ENCODE measurements at regions not wholly inside any gene's neighbourhood (a gene's known extent, or its start where the extent isn't known, plus 50 kb on each side); places are given as distances from the start of the nearest gene placed in this dataset.

- Histone ChIP-seq H3K79me2 (replicated peaks; ENCODE audit: insufficient read depth, low read length) (no peaks in the 10 kb centered on the region), H3K4me3 (ENCODE audit: low read length) (no peak overlapping the region), H3K27ac (ENCODE audit: low read length) (no peak overlapping the region), H2AFZ (ENCODE audit: low read depth, low read length) (no peak overlapping the region), H3K4me2 (ENCODE audit: low read length) (no peak overlapping the region), H4K20me1 (ENCODE audit: insufficient read depth) (no peaks in the 10 kb centered on the region), H3K27me3 (ENCODE audit: insufficient read depth, low read depth, low read length) (no peaks in the 10 kb centered on the region), H3K36me3 (ENCODE audit: insufficient read depth, low read length) (no peaks in the 10 kb centered on the region), H3K9me3 (ENCODE audit: low read length) (no peaks in the 10 kb centered on the region), H3F3A (ENCODE audit: insufficient read depth, low read length, poor library complexity, severe bottlenecking) (no peaks in the 10 kb centered on the region), H3K9me2 (ENCODE audit: insufficient read depth, low read length) (no peaks in the 10 kb centered on the region), H3K9ac (ENCODE audit: low read length) (no peak overlapping the region)
- TF ChIP-seq, protein P1, sequence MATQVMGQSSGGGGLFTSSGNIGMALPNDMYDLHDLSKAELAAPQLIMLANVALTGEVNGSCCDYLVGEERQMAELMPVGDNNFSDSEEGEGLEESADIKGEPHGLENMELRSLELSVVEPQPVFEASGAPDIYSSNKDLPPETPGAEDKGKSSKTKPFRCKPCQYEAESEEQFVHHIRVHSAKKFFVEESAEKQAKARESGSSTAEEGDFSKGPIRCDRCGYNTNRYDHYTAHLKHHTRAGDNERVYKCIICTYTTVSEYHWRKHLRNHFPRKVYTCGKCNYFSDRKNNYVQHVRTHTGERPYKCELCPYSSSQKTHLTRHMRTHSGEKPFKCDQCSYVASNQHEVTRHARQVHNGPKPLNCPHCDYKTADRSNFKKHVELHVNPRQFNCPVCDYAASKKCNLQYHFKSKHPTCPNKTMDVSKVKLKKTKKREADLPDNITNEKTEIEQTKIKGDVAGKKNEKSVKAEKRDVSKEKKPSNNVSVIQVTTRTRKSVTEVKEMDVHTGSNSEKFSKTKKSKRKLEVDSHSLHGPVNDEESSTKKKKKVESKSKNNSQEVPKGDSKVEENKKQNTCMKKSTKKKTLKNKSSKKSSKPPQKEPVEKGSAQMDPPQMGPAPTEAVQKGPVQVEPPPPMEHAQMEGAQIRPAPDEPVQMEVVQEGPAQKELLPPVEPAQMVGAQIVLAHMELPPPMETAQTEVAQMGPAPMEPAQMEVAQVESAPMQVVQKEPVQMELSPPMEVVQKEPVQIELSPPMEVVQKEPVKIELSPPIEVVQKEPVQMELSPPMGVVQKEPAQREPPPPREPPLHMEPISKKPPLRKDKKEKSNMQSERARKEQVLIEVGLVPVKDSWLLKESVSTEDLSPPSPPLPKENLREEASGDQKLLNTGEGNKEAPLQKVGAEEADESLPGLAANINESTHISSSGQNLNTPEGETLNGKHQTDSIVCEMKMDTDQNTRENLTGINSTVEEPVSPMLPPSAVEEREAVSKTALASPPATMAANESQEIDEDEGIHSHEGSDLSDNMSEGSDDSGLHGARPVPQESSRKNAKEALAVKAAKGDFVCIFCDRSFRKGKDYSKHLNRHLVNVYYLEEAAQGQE (IDR thresholded peaks at IDR 0.05; ENCODE audit: borderline replicate concordance) = no peak
- TF ChIP-seq TAF1 (IDR thresholded peaks at IDR 0.05; ENCODE audit: low read depth) (no peak), RAD21 (conservative IDR thresholded peaks at IDR 0.05) (no peak), POLR2AphosphoS5 (IDR thresholded peaks at IDR 0.05) (no peak)
These were observed 930.1 kb upstream of the MAN1A1 start for GRCh38 chr6:120279466-120280167.

GRCh38 chr6:120278689-120279396 lies 929.3 kb upstream of the MAN1A1 start:
- Histone ChIP-seq H3K27ac (ENCODE audit: low read length) (no peak overlapping the region), H3K9me2 (ENCODE audit: insufficient read depth, low read length) (no peaks in the 10 kb centered on the region), H3K4me3 (ENCODE audit: low read length) (no peak overlapping the region), H3K4me2 (ENCODE audit: low read length) (no peak overlapping the region), H3K9ac (ENCODE audit: low read length) (no peak overlapping the region), H3K9me3 (ENCODE audit: low read length) (no peaks in the 10 kb centered on the region), H4K20me1 (ENCODE audit: insufficient read depth) (no peaks in the 10 kb centered on the region), H3K79me2 (replicated peaks; ENCODE audit: insufficient read depth, low read length) (no peaks in the 10 kb centered on the region), H3K27me3 (ENCODE audit: insufficient read depth, low read depth, low read length) (no peaks in the 10 kb centered on the region), H3F3A (ENCODE audit: insufficient read depth, low read length, poor library complexity, severe bottlenecking) (no peaks in the 10 kb centered on the region), H2AFZ (ENCODE audit: low read depth, low read length) (no peak overlapping the region), H3K36me3 (ENCODE audit: insufficient read depth, low read length) (no peaks in the 10 kb centered on the region)
- TF ChIP-seq SMC3 (conservative IDR thresholded peaks at IDR 0.05; ENCODE audit: poor library complexity) (no peak), EP300 (conservative IDR thresholded peaks at IDR 0.05; ENCODE audit: poor library complexity, severe bottlenecking) (peak; percentile 58), MXI1 (conservative IDR thresholded peaks at IDR 0.05; ENCODE audit: poor library complexity, severe bottlenecking) (no peak), POLR2AphosphoS5 (IDR thresholded peaks at IDR 0.05) (peak; percentile 16), EZH2 (IDR thresholded peaks at IDR 0.05; ENCODE audit: borderline replicate concordance, insufficient read depth, low read length, poor library complexity, severe bottlenecking) (no peak)
- TF ChIP-seq, protein P2, sequence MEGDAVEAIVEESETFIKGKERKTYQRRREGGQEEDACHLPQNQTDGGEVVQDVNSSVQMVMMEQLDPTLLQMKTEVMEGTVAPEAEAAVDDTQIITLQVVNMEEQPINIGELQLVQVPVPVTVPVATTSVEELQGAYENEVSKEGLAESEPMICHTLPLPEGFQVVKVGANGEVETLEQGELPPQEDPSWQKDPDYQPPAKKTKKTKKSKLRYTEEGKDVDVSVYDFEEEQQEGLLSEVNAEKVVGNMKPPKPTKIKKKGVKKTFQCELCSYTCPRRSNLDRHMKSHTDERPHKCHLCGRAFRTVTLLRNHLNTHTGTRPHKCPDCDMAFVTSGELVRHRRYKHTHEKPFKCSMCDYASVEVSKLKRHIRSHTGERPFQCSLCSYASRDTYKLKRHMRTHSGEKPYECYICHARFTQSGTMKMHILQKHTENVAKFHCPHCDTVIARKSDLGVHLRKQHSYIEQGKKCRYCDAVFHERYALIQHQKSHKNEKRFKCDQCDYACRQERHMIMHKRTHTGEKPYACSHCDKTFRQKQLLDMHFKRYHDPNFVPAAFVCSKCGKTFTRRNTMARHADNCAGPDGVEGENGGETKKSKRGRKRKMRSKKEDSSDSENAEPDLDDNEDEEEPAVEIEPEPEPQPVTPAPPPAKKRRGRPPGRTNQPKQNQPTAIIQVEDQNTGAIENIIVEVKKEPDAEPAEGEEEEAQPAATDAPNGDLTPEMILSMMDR (IDR thresholded peaks at IDR 0.05; ENCODE audit: poor library complexity, severe bottlenecking) = no peak

Data from neural cell (in vitro differentiated cells).